ENCODE measurements at regions not wholly inside any gene's neighbourhood (a gene's known extent, or its start where the extent isn't known, plus 50 kb on each side); places are given as distances from the start of the nearest gene placed in this dataset.

DNA sequence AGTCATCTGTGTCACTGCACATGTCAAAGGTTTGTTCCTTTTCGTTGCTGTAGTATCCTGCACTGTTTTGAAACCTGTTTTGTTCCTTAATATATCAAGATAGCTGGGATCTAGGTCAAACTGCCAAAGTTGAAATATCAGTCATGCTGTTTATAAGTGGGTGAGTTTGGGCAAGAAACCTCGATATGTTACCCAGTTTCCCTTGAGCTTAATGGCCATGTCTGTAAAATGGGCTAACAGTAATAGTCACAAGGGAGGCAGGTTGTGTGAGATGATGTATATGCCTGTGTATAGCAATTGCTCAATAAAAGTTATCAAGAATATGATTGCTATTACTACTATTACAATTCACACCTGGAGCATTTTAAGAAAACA, 57.1 kb downstream of the BHLHE40 start:
- no peak for TF ChIP-seq CTCF (IDR thresholded peaks at IDR 0.05; ENCODE audit: low read depth, low read length)
- TF ChIP-seq EZH2phosphoT487 (IDR thresholded peaks at IDR 0.05; ENCODE audit: low read depth) = no peak

Measured in OCI-LY3 (cell line).